Amniotic stem cell (primary cell): ENCODE measurements at regions not wholly inside any gene's neighbourhood (a gene's known extent, or its start where the extent isn't known, plus 50 kb on each side); places are given as distances from the start of the nearest gene placed in this dataset.

Experiments
- DNase-seq: peaks from one replicate; lab custom pipeline; 2025; lab: John Stamatoyannopoulos, UW

- DNase-seq = no peak
Measured at GRCh38 chr10:62453274-62453673, 79.1 kb downstream of the ZNF365 start.

GRCh38 chr10:62454687-62455397, 80.7 kb downstream of the ZNF365 start:
- no peak for DNase-seq

- no peak for DNase-seq
Measured at GRCh38 chr10:62456611-62457101, 82.5 kb downstream of the ZNF365 start.

GRCh38 chr10:62457196-62457595, 83.0 kb downstream of the ZNF365 start:
- DNase-seq = no peak

- no peak for DNase-seq
Measured at GRCh38 chr10:62457598-62457997, 83.4 kb downstream of the ZNF365 start.

GRCh38 chr10:62459072-62459471, 84.9 kb downstream of the ZNF365 start:
- no peak for DNase-seq

GRCh38 chr10:62459500-62459899, 85.3 kb downstream of the ZNF365 start:
- no peak for DNase-seq

GRCh38 chr10:62460393-62460792, 86.2 kb downstream of the ZNF365 start:
- DNase-seq = no peak

- DNase-seq = no peak
Measured at GRCh38 chr10:62461120-62461519, 87.0 kb downstream of the ZNF365 start.

GRCh38 chr10:62462461-62462860, 88.3 kb downstream of the ZNF365 start:
- no peak for DNase-seq

- DNase-seq = no peak
Measured at GRCh38 chr10:62463364-62463763, 89.2 kb downstream of the ZNF365 start.

GRCh38 chr10:62464308-62464707, 90.1 kb downstream of the ZNF365 start:
- no peak for DNase-seq

GRCh38 chr10:62466590-62466989, 92.4 kb downstream of the ZNF365 start:
- DNase-seq = no peak

GRCh38 chr10:62467527-62467926, 93.4 kb downstream of the ZNF365 start:
- peak; percentile 19 for DNase-seq

- DNase-seq = peak; percentile 31
Measured at GRCh38 chr10:62471711-62472110, 97.5 kb downstream of the ZNF365 start.

- no peak for DNase-seq
Measured at GRCh38 chr10:62473241-62473640, 99.1 kb downstream of the ZNF365 start.

GRCh38 chr10:62475551-62475950, 101.4 kb downstream of the ZNF365 start:
- peak; percentile 16 for DNase-seq

GRCh38 chr10:62479523-62479922, 105.4 kb downstream of the ZNF365 start:
- DNase-seq = no peak

GRCh38 chr10:62480196-62480595, 106.0 kb downstream of the ZNF365 start:
- DNase-seq = no peak

- DNase-seq = no peak
Measured at GRCh38 chr10:62482581-62482980, 108.4 kb downstream of the ZNF365 start.

- no peak for DNase-seq
Measured at GRCh38 chr10:62491597-62491996, 117.4 kb downstream of the ZNF365 start.

GRCh38 chr10:62492012-62492869, 118.1 kb downstream of the ZNF365 start:
- DNase-seq = peak; percentile 2

- no peak for DNase-seq
Measured at GRCh38 chr10:62492870-62493180, 118.7 kb downstream of the ZNF365 start.
